ENCODE measurements at regions not wholly inside any gene's neighbourhood (a gene's known extent, or its start where the extent isn't known, plus 50 kb on each side); places are given as distances from the start of the nearest gene placed in this dataset.

- no peak overlapping the region for H3K27ac ChIP-seq
- TF ChIP-seq EZH2phosphoT487 (IDR thresholded peaks at IDR 0.05; ENCODE audit: insufficient read depth, low read depth) (no peak), EZH2 (IDR thresholded peaks at IDR 0.05; ENCODE audit: insufficient read depth, poor library complexity, severe bottlenecking) (no peak)
- in situ Hi-C loops (cut with MboI), result no loop called here
Measured at GRCh38 chr5:168162464-168162863, 129.0 kb upstream of the WWC1 start.

GRCh38 chr5:168163966-168164365 is 127.5 kb upstream of the WWC1 start:
- Histone ChIP-seq H3K4me2 (ENCODE audit: unreplicated experiment) (no peak overlapping the region), H3K9me3 (ENCODE audit: low read depth) (no peaks in the 10 kb centered on the region), H4K20me1 (ENCODE audit: insufficient read depth) (no peaks in the 10 kb centered on the region), H3K79me2 (ENCODE audit: insufficient read depth) (no peaks in the 10 kb centered on the region), H3K27me3 (replicated peaks; ENCODE audit: insufficient read depth) (no peaks in the 10 kb centered on the region), H3K4me1 (ENCODE audit: insufficient read depth) (no peaks in the 10 kb centered on the region), H3F3A (ENCODE audit: insufficient read depth) (no peaks in the 10 kb centered on the region), H3K9me2 (ENCODE audit: insufficient read depth) (no peaks in the 10 kb centered on the region), H3K27ac (no peak overlapping the region), H2AFZ (no peak overlapping the region), H3K9ac (no peak overlapping the region), H3K4me3 (no peak overlapping the region), H3K36me3 (ENCODE audit: low read depth) (peaks cover 15% of the 10 kb centered on the region; the same call in 1 of the 2 replicates)
- DNase-seq, result no peak
- WGBS, 2 experiments (ENCODE audit: low coverage in 1 of 2, low lambda C conversion rate in 2 of 2, missing lambda C conversion rate in 2 of 2), result 87 to 91% methylated on average over 3 of the region's 3 CpGs
- in situ Hi-C loops (cut with MboI), result no loop called here
- TF ChIP-seq EZH2phosphoT487 (IDR thresholded peaks at IDR 0.05; ENCODE audit: insufficient read depth, low read depth), result no peak
- TF ChIP-seq EZH2 (IDR thresholded peaks at IDR 0.05; ENCODE audit: insufficient read depth, poor library complexity, severe bottlenecking), result no peak

More at GRCh38 chr5:168162464-168162863, 129.0 kb upstream of the WWC1 start:
- Histone ChIP-seq H2AFZ (no peak overlapping the region), H3F3A (ENCODE audit: insufficient read depth) (no peaks in the 10 kb centered on the region), H3K9ac (no peak overlapping the region), H3K9me3 (ENCODE audit: low read depth) (no peaks in the 10 kb centered on the region), H3K4me3 (no peak overlapping the region), H3K79me2 (ENCODE audit: insufficient read depth) (no peaks in the 10 kb centered on the region), H3K4me2 (ENCODE audit: unreplicated experiment) (no peak overlapping the region), H3K4me1 (ENCODE audit: insufficient read depth) (no peaks in the 10 kb centered on the region), H3K27me3 (replicated peaks; ENCODE audit: insufficient read depth) (no peaks in the 10 kb centered on the region), H4K20me1 (ENCODE audit: insufficient read depth) (no peaks in the 10 kb centered on the region), H3K36me3 (ENCODE audit: low read depth) (peaks cover 8% of the 10 kb centered on the region; the same call in 1 of the 2 replicates), H3K9me2 (ENCODE audit: insufficient read depth) (no peaks in the 10 kb centered on the region)
- 71 to 72% methylated on average over 16 of the region's 16 CpGs for WGBS, 2 experiments (ENCODE audit: low coverage in 1 of 2, low lambda C conversion rate in 2 of 2, missing lambda C conversion rate in 2 of 2)
- no peak for DNase-seq

DNA sequence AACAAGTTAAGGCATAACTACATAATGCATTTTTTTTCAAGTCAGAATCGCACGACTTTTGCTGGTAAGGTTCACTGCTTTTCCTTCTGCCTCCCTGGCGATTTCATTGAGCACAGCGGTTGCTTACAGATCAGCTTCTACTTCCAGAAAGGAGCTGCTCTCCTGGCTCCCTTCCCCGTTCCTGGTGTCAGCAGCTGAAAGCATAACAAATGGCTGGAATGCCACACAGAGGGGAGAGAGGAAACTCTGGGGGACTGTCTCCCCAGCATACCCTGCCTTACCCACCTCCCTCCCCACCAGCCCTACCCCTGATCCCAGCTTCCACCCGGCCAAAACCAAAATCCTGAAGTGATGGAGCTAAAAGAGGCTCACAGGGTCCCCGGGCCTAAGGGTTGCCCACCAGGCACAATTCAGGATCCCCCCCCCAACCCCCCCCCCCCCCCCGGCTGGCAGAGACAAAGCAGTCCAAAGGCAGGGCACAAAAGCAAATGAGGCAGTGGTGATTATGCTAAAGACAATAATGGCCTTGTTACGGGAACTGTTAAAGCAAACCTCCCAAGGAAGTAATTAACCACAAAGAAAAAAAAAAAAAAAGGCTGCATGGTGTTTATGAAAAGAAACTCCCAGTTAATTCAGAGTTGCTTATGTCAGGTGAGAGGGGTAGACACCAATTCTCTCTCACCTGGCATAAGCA is 126.1 kb upstream of the WWC1 start:
- H3K9me2 ChIP-seq (ENCODE audit: insufficient read depth), result no peaks in the 10 kb centered on the region
- H3K79me2 ChIP-seq (ENCODE audit: insufficient read depth), result no peaks in the 10 kb centered on the region
- no peaks in the 10 kb centered on the region for H4K20me1 ChIP-seq (ENCODE audit: insufficient read depth)
- H3K36me3 ChIP-seq (ENCODE audit: low read depth), result peaks cover 15% of the 10 kb centered on the region; the same call in 1 of the 2 replicates
- TF ChIP-seq EZH2phosphoT487 (IDR thresholded peaks at IDR 0.05; ENCODE audit: insufficient read depth, low read depth), result no peak
- no peak for TF ChIP-seq EZH2 (IDR thresholded peaks at IDR 0.05; ENCODE audit: insufficient read depth, poor library complexity, severe bottlenecking)
- no peaks in the 10 kb centered on the region for H3F3A ChIP-seq (ENCODE audit: insufficient read depth)
- no peaks in the 10 kb centered on the region for H3K27me3 ChIP-seq (replicated peaks; ENCODE audit: insufficient read depth)
- H3K9me3 ChIP-seq (ENCODE audit: low read depth), result no peaks in the 10 kb centered on the region
- no peak overlapping the region for H2AFZ ChIP-seq
- no peak overlapping the region for H3K4me3 ChIP-seq
- no peak overlapping the region for H3K27ac ChIP-seq
- no peak overlapping the region for H3K9ac ChIP-seq
- in situ Hi-C loops (cut with MboI), result no loop called here
- DNase-seq, result no peak
- H3K4me2 ChIP-seq (ENCODE audit: unreplicated experiment), result no peak overlapping the region
- H3K4me1 ChIP-seq (ENCODE audit: insufficient read depth), result no peaks in the 10 kb centered on the region
- WGBS, 2 experiments (ENCODE audit: low coverage in 1 of 2, low lambda C conversion rate in 2 of 2, missing lambda C conversion rate in 2 of 2), result 41 to 48% methylated on average over 8 to 9 of the region's 9 CpGs

DNA sequence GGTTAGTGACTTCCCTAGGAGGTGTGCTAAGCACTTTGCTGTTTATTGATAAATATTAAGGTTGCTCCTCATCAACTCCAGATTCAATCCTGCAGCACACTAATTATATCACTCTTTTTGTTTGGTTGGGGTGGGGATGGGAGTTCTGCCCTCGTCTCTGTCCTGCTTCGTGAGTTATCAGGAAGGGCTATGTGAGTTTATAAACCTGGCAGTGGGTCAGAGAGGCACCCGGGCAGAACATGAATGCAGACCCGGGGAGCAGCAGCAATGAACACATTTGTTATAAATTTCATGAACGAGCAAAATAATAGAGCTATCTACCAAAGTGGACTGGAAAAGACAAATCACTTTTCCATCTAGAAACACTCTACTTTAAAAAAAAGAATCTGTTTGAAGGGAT is 125.5 kb upstream of the WWC1 start:
- no peaks in the 10 kb centered on the region for H3K79me2 ChIP-seq (ENCODE audit: insufficient read depth)
- WGBS, 2 experiments (ENCODE audit: low coverage in 1 of 2, low lambda C conversion rate in 2 of 2, missing lambda C conversion rate in 2 of 2), result 55 to 57% methylated on average over 5 of the region's 5 CpGs
- no peaks in the 10 kb centered on the region for H3F3A ChIP-seq (ENCODE audit: insufficient read depth)
- no peak for DNase-seq
- no peak overlapping the region for H3K4me2 ChIP-seq (ENCODE audit: unreplicated experiment)
- H2AFZ ChIP-seq, result no peak overlapping the region
- H3K4me1 ChIP-seq (ENCODE audit: insufficient read depth), result no peaks in the 10 kb centered on the region
- no peaks in the 10 kb centered on the region for H3K27me3 ChIP-seq (replicated peaks; ENCODE audit: insufficient read depth)
- no peak for TF ChIP-seq EZH2phosphoT487 (IDR thresholded peaks at IDR 0.05; ENCODE audit: insufficient read depth, low read depth)
- no peak for TF ChIP-seq EZH2 (IDR thresholded peaks at IDR 0.05; ENCODE audit: insufficient read depth, poor library complexity, severe bottlenecking)
- H3K36me3 ChIP-seq (ENCODE audit: low read depth), result peaks cover 15% of the 10 kb centered on the region; the same call in 1 of the 2 replicates
- in situ Hi-C loops (cut with MboI), result no loop called here
- H3K9me3 ChIP-seq (ENCODE audit: low read depth), result no peaks in the 10 kb centered on the region
- H3K27ac ChIP-seq, result no peak overlapping the region
- H4K20me1 ChIP-seq (ENCODE audit: insufficient read depth), result no peaks in the 10 kb centered on the region
- no peaks in the 10 kb centered on the region for H3K9me2 ChIP-seq (ENCODE audit: insufficient read depth)
- H3K9ac ChIP-seq, result no peak overlapping the region
- H3K4me3 ChIP-seq, result no peak overlapping the region
